Lower leg skin (tissue), 3 donors: ENCODE measurements at regions not wholly inside any gene's neighbourhood (a gene's known extent, or its start where the extent isn't known, plus 50 kb on each side); places are given as distances from the start of the nearest gene placed in this dataset.

Experiments
- CTCF ChIP-seq, 3 donors: fragments of 450-650 bp; IDR thresholded peaks; one replicate each; pipeline ENCODE4 v1.5.1; 2016; ENCODE audit warnings: antibody characterized with exemption in 3 of 3, mild to moderate bottlenecking in 3 of 3, moderate library complexity in 2 of 3
- POLR2A ChIP-seq, 2 donors: fragments of 450-650 bp; IDR thresholded peaks; one replicate each; pipeline ENCODE4 v1.6.1; 2016 to 2017; ENCODE audit warnings: antibody characterized with exemption in 2 of 2, mild to moderate bottlenecking in 1 of 2, moderate library complexity in 1 of 2

DNA sequence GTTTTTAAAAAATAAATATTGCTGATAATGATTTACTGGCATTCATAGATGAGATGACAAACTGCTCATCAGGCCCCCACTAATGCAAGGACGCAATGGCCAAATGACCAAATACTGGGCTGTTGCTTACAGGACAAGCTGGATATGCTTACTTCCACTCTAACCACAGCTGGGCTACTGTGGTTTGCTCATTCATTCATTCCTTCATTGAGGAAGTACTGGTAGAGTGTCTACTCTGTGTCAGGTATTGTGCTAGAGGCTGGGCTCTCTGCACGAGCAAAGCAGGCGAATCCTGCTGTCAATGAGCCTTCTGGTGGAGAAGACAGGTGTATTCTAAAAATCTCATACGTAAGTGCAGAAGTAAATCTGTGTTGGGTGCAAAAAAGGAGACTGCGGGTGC is 113.3 kb upstream of the SLC38A2 start:
- no peak for TF ChIP-seq POLR2A (IDR thresholded peaks at IDR 0.05)
- no peak for TF ChIP-seq CTCF (IDR thresholded peaks at IDR 0.05)
